GM12878 (cell line): ENCODE measurements at regions not wholly inside any gene's neighbourhood (a gene's known extent, or its start where the extent isn't known, plus 50 kb on each side); places are given as distances from the start of the nearest gene placed in this dataset.

Experiments used
- ATAC-seq: fragments of 200-7000 bp; cut with Tn5 transposase; 3 replicates; pipeline ENCODE4 v1.9.1; 2020; ENCODE audit warnings: mild to moderate bottlenecking, moderate library complexity
- BruUV-seq: library from RNA; stranded (reverse); fragments of 400-500 nt; replicated peaks from 2 replicates; lab custom pipeline; 2021; lab: Mats Ljungman, UMichigan
- CTCF ChIA-PET: fragments of 300-600 bp; sonication (Branson Sonifier 250); formaldehyde crosslinking; extraction: SDS; loops from one replicate; lab custom pipeline; 2021; ENCODE audit warnings: inconsistent platforms; lab: Yijun Ruan, JAX
- POLR2A ChIA-PET: fragments of 350-600 bp; formaldehyde crosslinking; extraction: SDS; loops from one replicate; lab custom pipeline; 2021; ENCODE audit warnings: inconsistent platforms; lab: Charles Lee
- RAD21 ChIA-PET: fragments of 300-600 bp; sonication (Branson Sonifier 250); formaldehyde crosslinking; loops from one replicate; lab custom pipeline; 2023; ENCODE audit warnings: antibody characterized with exemption; ENCODE audit not compliant: unreplicated experiment; lab: Charles Lee
- SMC1A ChIA-PET: fragments of 300-600 bp; sonication (Branson Sonifier 250); formaldehyde crosslinking; loops from one replicate; lab custom pipeline; 2023; ENCODE audit not compliant: unreplicated experiment, uncharacterized antibody; lab: Charles Lee
- DNase-seq: peaks from one replicate; pipeline ENCODE4 v3.0.0-alpha.2; 2011; ENCODE audit warnings: low read depth, low spot score
- FAIRE-seq: peaks from 3 replicates; lab custom pipeline; 2011; peaks lifted over from hg19 to GRCh38; lab: Jason Lieb, UNC
- H2AFZ ChIP-seq: 2 replicates; pipeline ENCODE4 v1.6.0; 2011; ENCODE audit warnings: low read depth, low read length, control low read depth; ENCODE audit not compliant: control insufficient read depth
- H3K27ac ChIP-seq: 2 replicates; pipeline ENCODE4 v1.5.1; 2011; ENCODE audit warnings: control low read depth; ENCODE audit not compliant: control insufficient read depth, insufficient read depth
- H3K27me3 ChIP-seq, 2 experiments: replicated peaks in 1 of 2; 2 replicates each; pipeline versions ENCODE4 v1.6.0 to v1.6.1; 2011; ENCODE audit warnings: low read length in 1 of 2; ENCODE audit not compliant: control insufficient read depth in 2 of 2, insufficient read depth in 2 of 2
- H3K36me3 ChIP-seq, 2 experiments: 2 replicates each; pipeline ENCODE4 v1.5.1; 2011; ENCODE audit warnings: low read length in 1 of 2; ENCODE audit not compliant: control insufficient read depth in 2 of 2, insufficient read depth in 2 of 2
- H3K4me1 ChIP-seq: 2 replicates; pipeline ENCODE4 v1.6.1; 2011; ENCODE audit warnings: mild to moderate bottlenecking, low read length, moderate library complexity, mixed read lengths; ENCODE audit not compliant: control insufficient read depth, insufficient read depth
- H3K4me2 ChIP-seq: 2 replicates; pipeline ENCODE4 v1.6.0; 2011; ENCODE audit warnings: control low read depth; ENCODE audit not compliant: control insufficient read depth, insufficient read depth
- H3K4me3 ChIP-seq: fragments of 200-600 bp; sonication (generic); 2 replicates; pipeline ENCODE4 v1.5.1; 2016
- H3K79me2 ChIP-seq: 2 replicates; pipeline ENCODE4 v1.6.0; 2011; ENCODE audit warnings: low read length; ENCODE audit not compliant: control insufficient read depth, insufficient read depth
- H3K9ac ChIP-seq: 2 replicates; pipeline ENCODE4 v1.8.0; 2011; ENCODE audit warnings: low read length, control low read depth, mixed read lengths; ENCODE audit not compliant: control insufficient read depth, insufficient read depth
- H3K9me3 ChIP-seq: replicated peaks from 3 replicates; pipeline ENCODE4 v1.5.1; 2011; ENCODE audit warnings: mild to moderate bottlenecking, low read length; ENCODE audit not compliant: control insufficient read depth, insufficient read depth
- H4K20me1 ChIP-seq: 2 replicates; pipeline ENCODE4 v1.6.0; 2011; ENCODE audit not compliant: control insufficient read depth, insufficient read depth
- ATF2 ChIP-seq: IDR thresholded peaks from 2 replicates; pipeline ENCODE4 v1.6.1; 2012; ENCODE audit warnings: low read length, inconsistent platforms
- CEBPZ ChIP-seq: fragments of 150-350 bp; IDR thresholded peaks from 2 replicates; pipeline ENCODE4 v1.6.1; 2016; ENCODE audit warnings: low read depth, low read length
- MAX ChIP-seq: IDR thresholded peaks from 2 replicates; pipeline ENCODE4 v1.6.1; 2012; ENCODE audit warnings: low read depth, low read length, improper control_type of control experiment
- MYC ChIP-seq: IDR thresholded peaks from 2 replicates; pipeline ENCODE4 v1.6.1; 2011; ENCODE audit warnings: mild to moderate bottlenecking, low read length, moderate library complexity, inconsistent platforms; ENCODE audit not compliant: insufficient read depth, insufficient replicate concordance, insufficient read length, severe bottlenecking
- NFYA ChIP-seq: IDR thresholded peaks from 2 replicates; pipeline ENCODE4 v1.6.1; 2011; ENCODE audit warnings: low read depth, mild to moderate bottlenecking, low read length, improper control_type of control experiment, borderline replicate concordance
- POLR2A ChIP-seq: IDR thresholded peaks from 2 replicates; pipeline ENCODE4 v1.6.1; 2011; ENCODE audit warnings: low read depth, mild to moderate bottlenecking, low read length
- RCOR1 ChIP-seq: conservative IDR thresholded peaks from 2 replicates; pipeline ENCODE4 v1.6.1; 2012; ENCODE audit warnings: low read depth, low read length, improper control_type of control experiment
- WRNIP1 ChIP-seq: IDR thresholded peaks from 2 replicates; pipeline ENCODE4 v1.6.1; 2011; ENCODE audit warnings: low read depth, low read length, improper control_type of control experiment, borderline replicate concordance
- WGBS: methylation state at CpG from one replicate; pipeline ENCODE4 v1.1.6; 2016; ENCODE audit warnings: low lambda C conversion rate; ENCODE audit not compliant: insufficient replicate concordance, insufficient coverage; ENCODE audit errors: missing lambda C conversion rate; 5-methylcytosine and 5-hydroxymethylcytosine counted together
- in situ Hi-C: fragments of 300-500 bp; cut with MboI; formaldehyde crosslinking; loops from 9 replicates; pipeline ENCODE4 v1.14.3; 2018; ENCODE audit warnings: mixed read lengths
- intact Hi-C: fragments of 100-400 bp; cut with micrococcal nuclease; formaldehyde crosslinking; loops from one replicate; pipeline ENCODE4 v1.14.2; 2022; ENCODE audit not compliant: unreplicated experiment
- TF ChIP-seq, protein P1 (sequence below): IDR thresholded peaks from 2 replicates; pipeline ENCODE4 v1.6.1; 2011; ENCODE audit warnings: low read depth, mild to moderate bottlenecking, low read length, moderate library complexity, borderline replicate concordance; ENCODE audit errors: extremely low read depth
- TF ChIP-seq, protein P2 (sequence below): fragments of 450-650 bp; IDR thresholded peaks from 2 replicates; pipeline ENCODE4 v1.6.1; 2018; ENCODE audit warnings: mild to moderate bottlenecking, low read depth, moderate library complexity; ENCODE audit not compliant: partially characterized antibody

DNA sequence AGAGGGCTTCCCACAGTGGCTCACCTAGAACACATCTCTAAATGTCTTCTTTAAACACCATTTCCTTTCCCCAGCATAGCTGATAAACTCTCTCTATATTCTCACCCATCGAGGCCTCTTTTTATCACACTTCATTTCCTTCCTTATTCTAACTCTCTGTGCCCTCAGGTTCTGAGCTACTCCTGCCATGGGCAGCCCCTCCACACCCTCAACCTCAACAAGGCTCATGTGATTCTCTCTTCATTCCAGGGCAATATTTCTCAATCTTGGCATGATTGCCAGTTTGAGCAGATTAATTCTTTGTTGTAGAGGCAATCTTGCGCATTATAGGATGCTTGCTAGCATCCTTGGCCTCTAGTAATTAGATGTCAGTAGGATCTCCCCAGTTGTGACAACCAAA is 999.1 kb downstream of the TSN start:
- TF ChIP-seq, protein P1, sequence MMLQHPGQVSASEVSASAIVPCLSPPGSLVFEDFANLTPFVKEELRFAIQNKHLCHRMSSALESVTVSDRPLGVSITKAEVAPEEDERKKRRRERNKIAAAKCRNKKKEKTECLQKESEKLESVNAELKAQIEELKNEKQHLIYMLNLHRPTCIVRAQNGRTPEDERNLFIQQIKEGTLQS, result no peak
- TF ChIP-seq WRNIP1 (no peak), CEBPZ (no peak), RCOR1 (no peak), ATF2 (no peak), MAX (no peak), MYC (no peak), POLR2A (no peak), NFYA (no peak)
- TF ChIP-seq, protein P2, sequence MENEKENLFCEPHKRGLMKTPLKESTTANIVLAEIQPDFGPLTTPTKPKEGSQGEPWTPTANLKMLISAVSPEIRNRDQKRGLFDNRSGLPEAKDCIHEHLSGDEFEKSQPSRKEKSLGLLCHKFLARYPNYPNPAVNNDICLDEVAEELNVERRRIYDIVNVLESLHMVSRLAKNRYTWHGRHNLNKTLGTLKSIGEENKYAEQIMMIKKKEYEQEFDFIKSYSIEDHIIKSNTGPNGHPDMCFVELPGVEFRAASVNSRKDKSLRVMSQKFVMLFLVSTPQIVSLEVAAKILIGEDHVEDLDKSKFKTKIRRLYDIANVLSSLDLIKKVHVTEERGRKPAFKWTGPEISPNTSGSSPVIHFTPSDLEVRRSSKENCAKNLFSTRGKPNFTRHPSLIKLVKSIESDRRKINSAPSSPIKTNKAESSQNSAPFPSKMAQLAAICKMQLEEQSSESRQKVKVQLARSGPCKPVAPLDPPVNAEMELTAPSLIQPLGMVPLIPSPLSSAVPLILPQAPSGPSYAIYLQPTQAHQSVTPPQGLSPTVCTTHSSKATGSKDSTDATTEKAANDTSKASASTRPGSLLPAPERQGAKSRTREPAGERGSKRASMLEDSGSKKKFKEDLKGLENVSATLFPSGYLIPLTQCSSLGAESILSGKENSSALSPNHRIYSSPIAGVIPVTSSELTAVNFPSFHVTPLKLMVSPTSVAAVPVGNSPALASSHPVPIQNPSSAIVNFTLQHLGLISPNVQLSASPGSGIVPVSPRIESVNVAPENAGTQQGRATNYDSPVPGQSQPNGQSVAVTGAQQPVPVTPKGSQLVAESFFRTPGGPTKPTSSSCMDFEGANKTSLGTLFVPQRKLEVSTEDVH, result no peak
- ChIA-PET RAD21 (interaction anchor here (0.7 to 2.5 kb wide), 4 partner anchors 10 to 71 kb away, joined by 3 to 11 read pairs (median 6); no protein-coding TSS in a partner anchor), POLR2A (interaction anchor here (0.6 to 1.3 kb wide), 4 partner anchors 14 to 154 kb away, joined by 3 to 4 read pairs (median 3); no protein-coding TSS in a partner anchor), SMC1A (interaction anchor here (1.2 to 2.1 kb wide), 7 partner anchors 9 to 65 kb away, joined by 3 to 11 read pairs (median 5); no protein-coding TSS in a partner anchor), CTCF (interaction anchor here (1.2 to 2.1 kb wide), 2 partner anchors 14 to 15 kb away, joined by 3 to 6 read pairs; no protein-coding TSS in a partner anchor)
- DNase-seq (no peak), FAIRE-seq (no peak), ATAC-seq (peak; percentile 6; the same call in 2 of the 3 replicates)
- in situ Hi-C loops, result no loop called here
- H3K27me3 ChIP-seq, result no peaks in the 10 kb centered on the region
- no peak overlapping the region for H3K27ac ChIP-seq
- no peaks in the 10 kb centered on the region for H3K9me3 ChIP-seq
- intact Hi-C loops, result loop anchor here (5.0 to 10.0 kb wide), 4 partner anchors 108 to 1240 kb away; no protein-coding TSS in a partner anchor
- H3K4me2 ChIP-seq, result no peak overlapping the region
- no TSS peak for BruUV-seq
- no peaks in the 10 kb centered on the region for H3K36me3 ChIP-seq
- H2AFZ ChIP-seq, result no peak overlapping the region
- H3K4me1 ChIP-seq, result no peaks in the 10 kb centered on the region
- 19% methylated on average over 2 of the region's 2 CpGs for WGBS
- H3K79me2 ChIP-seq, result no peaks in the 10 kb centered on the region
- no peaks in the 10 kb centered on the region for H4K20me1 ChIP-seq
- no peak overlapping the region for H3K9ac ChIP-seq
- no peak overlapping the region for H3K4me3 ChIP-seq
